Endodermal cell (in vitro differentiated cells): ENCODE measurements at regions not wholly inside any gene's neighbourhood (a gene's known extent, or its start where the extent isn't known, plus 50 kb on each side); places are given as distances from the start of the nearest gene placed in this dataset.

ENCODE experiments used
- DNase-seq: peaks from one replicate; pipeline ENCODE4 v3.0.0-alpha.2; 2017
- H3K27ac ChIP-seq: 2 replicates; pipeline ENCODE4 v1.5.1; 2013; ENCODE audit warnings: mild to moderate bottlenecking, low read depth, low read length, moderate library complexity
- H3K27me3 ChIP-seq: 2 replicates; pipeline ENCODE4 v1.6.1; 2013; ENCODE audit warnings: mild to moderate bottlenecking, low read length, moderate library complexity; ENCODE audit not compliant: insufficient read depth, control insufficient read depth, poor library complexity, severe bottlenecking
- H3K36me3 ChIP-seq: 2 replicates; pipeline ENCODE4 v1.7.0; 2013; ENCODE audit warnings: mild to moderate bottlenecking, low read length, moderate library complexity; ENCODE audit not compliant: control insufficient read depth, insufficient read depth
- H3K4me1 ChIP-seq: one replicate; pipeline ENCODE4 v1.7.0; 2013; ENCODE audit warnings: low read length; ENCODE audit not compliant: control insufficient read depth, insufficient read depth
- H3K4me3 ChIP-seq: 2 replicates; pipeline ENCODE4 v1.5.1; 2013; ENCODE audit warnings: mild to moderate bottlenecking, low read length, moderate library complexity
- H3K9ac ChIP-seq: 2 replicates; pipeline ENCODE4 v1.6.1; 2013; ENCODE audit warnings: mild to moderate bottlenecking, low read length, moderate library complexity; ENCODE audit not compliant: poor library complexity, severe bottlenecking; ENCODE audit errors: extremely low read depth
- H3K9me3 ChIP-seq: 2 replicates; pipeline ENCODE4 v1.6.1; 2013; ENCODE audit warnings: mild to moderate bottlenecking, low read length, moderate library complexity; ENCODE audit not compliant: control insufficient read depth
- H3K27ac Mint-ChIP-seq: 2 replicates; pipeline ENCODE4 v1.8.0; 2020; ENCODE audit warnings: mixed read lengths
- H3K27me3 Mint-ChIP-seq: 2 replicates; pipeline ENCODE4 v1.8.0; 2021; ENCODE audit warnings: mild to moderate bottlenecking, mixed read lengths; ENCODE audit not compliant: insufficient read depth
- H3K36me3 Mint-ChIP-seq: 2 replicates; pipeline ENCODE4 v1.8.0; 2020; ENCODE audit warnings: low read depth, mixed read lengths
- H3K4me1 Mint-ChIP-seq: 2 replicates; pipeline ENCODE4 v1.8.0; 2020; ENCODE audit warnings: mixed read lengths
- H3K4me3 Mint-ChIP-seq: 2 replicates; pipeline ENCODE4 v1.8.0; 2020; ENCODE audit warnings: mild to moderate bottlenecking, moderate library complexity, mixed read lengths
- H3K9me3 Mint-ChIP-seq: 2 replicates; pipeline ENCODE4 v1.8.0; 2020; ENCODE audit warnings: mild to moderate bottlenecking, mixed read lengths
- CTCF ChIP-seq: fragments of 200-600 bp; sonication (generic); conservative IDR thresholded peaks from 2 replicates; pipeline ENCODE4 v1.5.0; 2021; ENCODE audit warnings: antibody characterized with exemption, mild to moderate bottlenecking
- WGBS, 2 experiments: methylation state at CpG; one replicate each; pipeline versions ENCODE4 v1.1.5 to v1.1.7; 2013; ENCODE audit warnings: missing lambda C conversion rate in 2 of 2, mixed read lengths in 1 of 2; ENCODE audit not compliant: insufficient coverage in 1 of 2, insufficient read length in 1 of 2; 5-methylcytosine and 5-hydroxymethylcytosine counted together

- no peaks in the 10 kb centered on the region for H3K36me3 ChIP-seq
- no peaks in the 10 kb centered on the region for H3K4me1 ChIP-seq
- 94 to 100% methylated on average over 1 to 2 of the region's 2 CpGs for WGBS, 2 experiments
- Mint-ChIP-seq H3K27me3 (no peaks in the 10 kb centered on the region), H3K4me1 (peaks cover 5% of the 10 kb centered on the region), H3K9me3 (peaks cover 3% of the 10 kb centered on the region), H3K36me3 (no peaks in the 10 kb centered on the region), H3K4me3 (no peak overlapping the region), H3K27ac (no peak overlapping the region)
- H3K4me3 ChIP-seq: no peak overlapping the region
- TF ChIP-seq CTCF: no peak
- H3K9ac ChIP-seq: no peak overlapping the region
- no peak for DNase-seq
- H3K27me3 ChIP-seq: no peaks in the 10 kb centered on the region
- no peak overlapping the region for H3K27ac ChIP-seq
- peaks cover 16% of the 10 kb centered on the region for H3K9me3 ChIP-seq
Observed at GRCh38 chr14:84864548-84865271, 665.2 kb upstream of the FLRT2 start.

GRCh38 chr14:84871734-84872133, 658.2 kb upstream of the FLRT2 start:
- Mint-ChIP-seq H3K27me3 (no peaks in the 10 kb centered on the region), H3K4me1 (peaks cover 7% of the 10 kb centered on the region), H3K4me3 (no peak overlapping the region), H3K36me3 (no peaks in the 10 kb centered on the region), H3K27ac (no peak overlapping the region), H3K9me3 (no peaks in the 10 kb centered on the region)
- Histone ChIP-seq H3K4me1 (no peaks in the 10 kb centered on the region), H3K27me3 (no peaks in the 10 kb centered on the region), H3K36me3 (no peaks in the 10 kb centered on the region), H3K4me3 (no peak overlapping the region), H3K9ac (no peak overlapping the region), H3K27ac (no peak overlapping the region), H3K9me3 (no peaks in the 10 kb centered on the region)
- no peak for TF ChIP-seq CTCF
- WGBS, 2 experiments: 97% methylated on average over 2 of the region's 2 CpGs; no CpG with 5 or more reads in 1 of the 2 experiments
- DNase-seq: no peak

- no CpG with 5 or more reads among the region's 2 CpGs for WGBS, 2 experiments
- no peak for TF ChIP-seq CTCF
Observed at GRCh38 chr14:84874436-84874835, 655.5 kb upstream of the FLRT2 start.

More at GRCh38 chr14:84874436-84874835, 655.5 kb upstream of the FLRT2 start:
- Mint-ChIP-seq H3K27me3 (no peaks in the 10 kb centered on the region), H3K9me3 (no peaks in the 10 kb centered on the region), H3K27ac (no peak overlapping the region), H3K36me3 (no peaks in the 10 kb centered on the region), H3K4me3 (no peak overlapping the region), H3K4me1 (peaks cover 7% of the 10 kb centered on the region)
- no peaks in the 10 kb centered on the region for H3K36me3 ChIP-seq
- no peak overlapping the region for H3K27ac ChIP-seq
- H3K27me3 ChIP-seq: no peaks in the 10 kb centered on the region
- no peak for DNase-seq
- H3K9ac ChIP-seq: no peak overlapping the region
- H3K4me1 ChIP-seq: no peaks in the 10 kb centered on the region
- no peaks in the 10 kb centered on the region for H3K9me3 ChIP-seq
- H3K4me3 ChIP-seq: no peak overlapping the region
